ENCODE measurements at regions not wholly inside any gene's neighbourhood (a gene's known extent, or its start where the extent isn't known, plus 50 kb on each side); places are given as distances from the start of the nearest gene placed in this dataset.

DNA sequence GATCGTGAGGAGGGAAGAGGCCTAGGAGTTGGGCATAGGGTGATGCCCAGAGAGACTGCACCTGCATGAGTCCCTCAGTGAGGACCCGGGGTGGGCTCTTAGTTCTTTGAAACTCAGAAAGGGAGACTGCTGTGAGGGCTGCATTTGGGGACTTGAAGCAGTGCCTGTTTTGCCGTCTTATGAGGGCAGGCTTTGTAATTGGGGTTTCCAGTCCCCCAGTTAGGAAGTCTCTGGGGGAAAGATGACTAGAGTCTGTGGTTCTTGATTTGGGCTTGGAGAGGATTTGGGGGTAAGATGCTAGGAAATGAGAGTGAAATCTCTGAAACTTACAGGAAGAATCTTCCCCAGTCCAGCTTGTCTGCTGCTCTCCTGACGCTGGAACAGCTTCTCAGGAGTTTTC lies 99.6 kb downstream of the ARF6 start:
- H3K27me3 ChIP-seq (ENCODE audit: insufficient read depth, poor library complexity, severe bottlenecking): no peaks in the 10 kb centered on the region
- DNase-seq (ENCODE audit: low read depth in 1 of 2, low spot score in 1 of 2): no peak
- TF ChIP-seq SPI1 (IDR thresholded peaks at IDR 0.05; ENCODE audit: borderline replicate concordance, low read depth) (no peak), CTCF (IDR thresholded peaks at IDR 0.05; ENCODE audit: insufficient read depth, low read length) (no peak), POLR2AphosphoS5 (IDR thresholded peaks at IDR 0.05; ENCODE audit: low read depth) (no peak), GABPA (IDR thresholded peaks at IDR 0.05; ENCODE audit: low read depth) (no peak)
- TF ChIP-seq, protein P1, sequence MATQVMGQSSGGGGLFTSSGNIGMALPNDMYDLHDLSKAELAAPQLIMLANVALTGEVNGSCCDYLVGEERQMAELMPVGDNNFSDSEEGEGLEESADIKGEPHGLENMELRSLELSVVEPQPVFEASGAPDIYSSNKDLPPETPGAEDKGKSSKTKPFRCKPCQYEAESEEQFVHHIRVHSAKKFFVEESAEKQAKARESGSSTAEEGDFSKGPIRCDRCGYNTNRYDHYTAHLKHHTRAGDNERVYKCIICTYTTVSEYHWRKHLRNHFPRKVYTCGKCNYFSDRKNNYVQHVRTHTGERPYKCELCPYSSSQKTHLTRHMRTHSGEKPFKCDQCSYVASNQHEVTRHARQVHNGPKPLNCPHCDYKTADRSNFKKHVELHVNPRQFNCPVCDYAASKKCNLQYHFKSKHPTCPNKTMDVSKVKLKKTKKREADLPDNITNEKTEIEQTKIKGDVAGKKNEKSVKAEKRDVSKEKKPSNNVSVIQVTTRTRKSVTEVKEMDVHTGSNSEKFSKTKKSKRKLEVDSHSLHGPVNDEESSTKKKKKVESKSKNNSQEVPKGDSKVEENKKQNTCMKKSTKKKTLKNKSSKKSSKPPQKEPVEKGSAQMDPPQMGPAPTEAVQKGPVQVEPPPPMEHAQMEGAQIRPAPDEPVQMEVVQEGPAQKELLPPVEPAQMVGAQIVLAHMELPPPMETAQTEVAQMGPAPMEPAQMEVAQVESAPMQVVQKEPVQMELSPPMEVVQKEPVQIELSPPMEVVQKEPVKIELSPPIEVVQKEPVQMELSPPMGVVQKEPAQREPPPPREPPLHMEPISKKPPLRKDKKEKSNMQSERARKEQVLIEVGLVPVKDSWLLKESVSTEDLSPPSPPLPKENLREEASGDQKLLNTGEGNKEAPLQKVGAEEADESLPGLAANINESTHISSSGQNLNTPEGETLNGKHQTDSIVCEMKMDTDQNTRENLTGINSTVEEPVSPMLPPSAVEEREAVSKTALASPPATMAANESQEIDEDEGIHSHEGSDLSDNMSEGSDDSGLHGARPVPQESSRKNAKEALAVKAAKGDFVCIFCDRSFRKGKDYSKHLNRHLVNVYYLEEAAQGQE (IDR thresholded peaks at IDR 0.05; ENCODE audit: insufficient replicate concordance, low read depth): no peak
- H3K4me3 ChIP-seq (replicated peaks; ENCODE audit: insufficient read depth, low read length): no peak overlapping the region
- H3K27ac ChIP-seq (replicated peaks): no peak overlapping the region

GRCh38 chr14:49992901-49993339 lies 100.0 kb downstream of the ARF6 start:
- H3K27me3 ChIP-seq (ENCODE audit: insufficient read depth, poor library complexity, severe bottlenecking): no peaks in the 10 kb centered on the region
- no peak overlapping the region for H3K4me3 ChIP-seq (replicated peaks; ENCODE audit: insufficient read depth, low read length)
- no peak overlapping the region for H3K27ac ChIP-seq (replicated peaks)
- DNase-seq (ENCODE audit: low read depth in 1 of 2, low spot score in 1 of 2): no peak
- TF ChIP-seq, protein P1 (IDR thresholded peaks at IDR 0.05; ENCODE audit: insufficient replicate concordance, low read depth): no peak

DNA sequence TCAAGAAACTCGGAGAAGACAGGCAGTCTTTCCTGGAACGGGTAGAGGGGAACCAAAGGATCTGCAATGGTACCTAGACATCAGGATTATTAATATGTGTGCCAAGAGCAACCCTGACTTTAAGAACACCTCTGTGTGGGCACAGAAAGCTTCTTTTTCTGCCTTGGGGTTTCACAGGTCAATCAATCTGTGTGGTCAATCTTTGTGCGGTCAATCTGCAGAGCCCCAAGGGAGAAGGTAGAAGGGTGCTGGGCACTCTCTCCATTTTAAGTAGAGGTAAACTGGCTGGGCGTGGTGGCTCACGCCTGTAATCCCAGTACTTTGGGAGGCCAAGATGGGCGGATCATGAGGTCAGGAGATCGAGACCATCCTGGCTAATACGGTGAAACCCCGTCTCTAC lies 100.7 kb downstream of the ARF6 start:
- TF ChIP-seq CTCF (IDR thresholded peaks at IDR 0.05; ENCODE audit: insufficient read depth, low read length): no peak
- no peak for TF ChIP-seq SPI1 (IDR thresholded peaks at IDR 0.05; ENCODE audit: borderline replicate concordance, low read depth)
- TF ChIP-seq POLR2AphosphoS5 (IDR thresholded peaks at IDR 0.05; ENCODE audit: low read depth): no peak
- TF ChIP-seq, protein P1 (IDR thresholded peaks at IDR 0.05; ENCODE audit: insufficient replicate concordance, low read depth): no peak
- TF ChIP-seq GABPA (IDR thresholded peaks at IDR 0.05; ENCODE audit: low read depth): no peak
- H3K27ac ChIP-seq (replicated peaks): no peak overlapping the region
- no peak overlapping the region for H3K4me3 ChIP-seq (replicated peaks; ENCODE audit: insufficient read depth, low read length)
- no peak for DNase-seq (ENCODE audit: low read depth in 1 of 2, low spot score in 1 of 2)
- no peaks in the 10 kb centered on the region for H3K27me3 ChIP-seq (ENCODE audit: insufficient read depth, poor library complexity, severe bottlenecking)
